Hepatocyte (in vitro differentiated cells): ENCODE measurements at regions not wholly inside any gene's neighbourhood (a gene's known extent, or its start where the extent isn't known, plus 50 kb on each side); places are given as distances from the start of the nearest gene placed in this dataset.

ENCODE experiments used
- CTCF ChIP-seq: fragments of 200-600 bp; sonication (generic); IDR thresholded peaks from 2 replicates; pipeline ENCODE4 v1.5.1; 2016; ENCODE audit warnings: antibody characterized with exemption, mild to moderate bottlenecking; ENCODE audit not compliant: poor library complexity
- EZH2phosphoT487 ChIP-seq: fragments of 200-600 bp; sonication (generic); IDR thresholded peaks from one replicate; pipeline ENCODE4 v1.6.1; 2018; ENCODE audit warnings: antibody characterized with exemption, mild to moderate bottlenecking, low read depth, moderate library complexity; ENCODE audit not compliant: unreplicated experiment, severe bottlenecking

- no peak for TF ChIP-seq CTCF
- no peak for TF ChIP-seq EZH2phosphoT487
Measured at GRCh38 chr18:78876868-78877267, 102.8 kb upstream of the SALL3 start.
